Ovary (tissue), 7 donors: ENCODE measurements at regions not wholly inside any gene's neighbourhood (a gene's known extent, or its start where the extent isn't known, plus 50 kb on each side); places are given as distances from the start of the nearest gene placed in this dataset.

ENCODE experiments used
- DNase-seq, 5 donors: peaks; one replicate each; pipeline ENCODE4 v3.0.0-alpha.2; 2019 to 2020
- H3K27ac ChIP-seq, 2 donors: fragments of 200-600 bp; one replicate each; pipeline versions ENCODE4 v1.5.1 to v1.8.0; 2019 to 2022
- H3K27me3 ChIP-seq: fragments of 200-600 bp; one replicate; pipeline ENCODE4 v1.8.0; 2022
- H3K36me3 ChIP-seq: fragments of 200-600 bp; sonication (generic); one replicate; pipeline ENCODE4 v1.5.1; 2019
- H3K4me1 ChIP-seq: one replicate; pipeline ENCODE4 v1.8.1; 2013; ENCODE audit warnings: mild to moderate bottlenecking, moderate library complexity; ENCODE audit not compliant: insufficient read depth
- H3K4me3 ChIP-seq: fragments of 200-600 bp; sonication (generic); one replicate; pipeline ENCODE4 v1.5.1; 2017
- H3K9me3 ChIP-seq, 2 donors: fragments of 200-600 bp in 1 of 2; sonication (generic) in 1 of 2; one replicate each; pipeline versions ENCODE4 v1.5.1 to v1.8.1; 2013 to 2019; ENCODE audit warnings: mild to moderate bottlenecking in 1 of 2, moderate library complexity in 1 of 2
- CTCF ChIP-seq, 3 donors: fragments of 450-650 bp in 2 of 3; fragments of 200-600 bp in 1 of 3; IDR thresholded peaks; one replicate each; pipeline versions ENCODE4 v1.5.1 to v1.8.0; 2016 to 2022; ENCODE audit warnings: antibody characterized with exemption in 3 of 3, mild to moderate bottlenecking in 1 of 3
- EP300 ChIP-seq: sonication (generic); formaldehyde crosslinking; IDR thresholded peaks from one replicate; pipeline ENCODE4 v1.6.1; 2017; ENCODE audit warnings: antibody characterized with exemption
- POLR2A ChIP-seq: fragments of 450-650 bp; IDR thresholded peaks from one replicate; pipeline ENCODE4 v1.6.1; 2017; ENCODE audit warnings: antibody characterized with exemption, mild to moderate bottlenecking, moderate library complexity
- WGBS, 3 donors: extraction: QIAGEN DNeasy Blood & Tissue Kit in 1 of 3; methylation state at CpG; one replicate each; pipeline versions ENCODE4 v1.1.5 to v1.1.7; 2013 to 2017; 5-methylcytosine and 5-hydroxymethylcytosine counted together
- intact Hi-C, 4 donors: fragments of 100-400 bp; cut with DNase I; formaldehyde crosslinking; loops; one replicate each; pipeline versions ENCODE4 v1.11.0 to v1.15.1; 2022 to 2023
- donor health status: DM: no; HTN: no; CAD: no; lungs with moderate emphysema.
- donor health status: DM: no; HTN: no; CAD: no.
- donor health status: Bipolar disorder and iron deficiency.
- donor health status: DM: no; HTN: no; CAD: no.
- donor health status: DM: yes; HTN: yes; CAD: no.

- no peak overlapping the region for H3K27ac ChIP-seq
- no peaks in the 10 kb centered on the region for H3K4me1 ChIP-seq
- H3K4me3 ChIP-seq: no peak overlapping the region
- no peaks in the 10 kb centered on the region for H3K9me3 ChIP-seq
- intact Hi-C loops: no loop called here
- no peak for DNase-seq
- TF ChIP-seq CTCF (IDR thresholded peaks at IDR 0.05): no peak
- no peak for TF ChIP-seq EP300
- no peak for TF ChIP-seq POLR2A
- no peaks in the 10 kb centered on the region for H3K27me3 ChIP-seq
- no peaks in the 10 kb centered on the region for H3K36me3 ChIP-seq
Observed at GRCh38 chr4:23613782-23614181, 276.1 kb downstream of the PPARGC1A start.

GRCh38 chr4:23602720-23603119 lies 287.1 kb downstream of the PPARGC1A start:
- H3K27ac ChIP-seq: no peak overlapping the region
- WGBS, 3 donors: 4 to 15% (median 5%) methylated on average over 2 of the region's 2 CpGs
- H3K4me1 ChIP-seq: no peaks in the 10 kb centered on the region

GRCh38 chr4:23594125-23594524 lies 295.7 kb downstream of the PPARGC1A start:
- intact Hi-C loops: no loop called here
- whole genome bisulfite sequencing, 3 donors: 54 to 80% (median 67%) methylated on average over 3 of the region's 3 CpGs

More at GRCh38 chr4:23602720-23603119, 287.1 kb downstream of the PPARGC1A start:
- Histone ChIP-seq H3K4me3 (no peak overlapping the region), H3K36me3 (no peaks in the 10 kb centered on the region), H3K9me3 (no peaks in the 10 kb centered on the region), H3K27me3 (no peaks in the 10 kb centered on the region)
- no peak for DNase-seq
- intact Hi-C loops: no loop called here
- no peak for TF ChIP-seq EP300

GRCh38 chr4:23590431-23590830 lies 299.4 kb downstream of the PPARGC1A start:
- no peaks in the 10 kb centered on the region for H3K36me3 ChIP-seq
- H3K9me3 ChIP-seq: no peaks in the 10 kb centered on the region
- no peaks in the 10 kb centered on the region for H3K27me3 ChIP-seq
- no peak for TF ChIP-seq POLR2A
- no peak for TF ChIP-seq EP300
- TF ChIP-seq CTCF (IDR thresholded peaks at IDR 0.05): no peak
- H3K27ac ChIP-seq: no peak overlapping the region
- 54 to 61% (median 61%) methylated on average over 2 of the region's 2 CpGs for WGBS, 3 donors
- DNase-seq: no peak
- intact Hi-C loops: no loop called here
- no peak overlapping the region for H3K4me3 ChIP-seq
- no peaks in the 10 kb centered on the region for H3K4me1 ChIP-seq

More at GRCh38 chr4:23594125-23594524, 295.7 kb downstream of the PPARGC1A start:
- H3K4me1 ChIP-seq: no peaks in the 10 kb centered on the region
- no peaks in the 10 kb centered on the region for H3K27me3 ChIP-seq
- H3K27ac ChIP-seq: no peak overlapping the region
- TF ChIP-seq EP300: no peak
- TF ChIP-seq CTCF (IDR thresholded peaks at IDR 0.05): no peak
- TF ChIP-seq POLR2A: no peak
- no peak for DNase-seq
- H3K9me3 ChIP-seq: no peaks in the 10 kb centered on the region
- H3K4me3 ChIP-seq: no peak overlapping the region
- H3K36me3 ChIP-seq: no peaks in the 10 kb centered on the region

- H3K9me3 ChIP-seq: no peaks in the 10 kb centered on the region
- WGBS, 3 donors: 13 to 21% (median 15%) methylated on average over 3 of the region's 3 CpGs
- no peaks in the 10 kb centered on the region for H3K27me3 ChIP-seq
- no peak for DNase-seq
- TF ChIP-seq CTCF (IDR thresholded peaks at IDR 0.05): no peak
- no peak for TF ChIP-seq EP300
- TF ChIP-seq POLR2A: no peak
- H3K4me1 ChIP-seq: peaks cover 7% of the 10 kb centered on the region
- H3K4me3 ChIP-seq: no peak overlapping the region
- no peaks in the 10 kb centered on the region for H3K36me3 ChIP-seq
- intact Hi-C loops: no loop called here
- H3K27ac ChIP-seq: no peak overlapping the region
Observed at GRCh38 chr4:23584024-23584423, 305.8 kb downstream of the PPARGC1A start.
